ENCODE measurements at regions not wholly inside any gene's neighbourhood (a gene's known extent, or its start where the extent isn't known, plus 50 kb on each side); places are given as distances from the start of the nearest gene placed in this dataset.

DNA sequence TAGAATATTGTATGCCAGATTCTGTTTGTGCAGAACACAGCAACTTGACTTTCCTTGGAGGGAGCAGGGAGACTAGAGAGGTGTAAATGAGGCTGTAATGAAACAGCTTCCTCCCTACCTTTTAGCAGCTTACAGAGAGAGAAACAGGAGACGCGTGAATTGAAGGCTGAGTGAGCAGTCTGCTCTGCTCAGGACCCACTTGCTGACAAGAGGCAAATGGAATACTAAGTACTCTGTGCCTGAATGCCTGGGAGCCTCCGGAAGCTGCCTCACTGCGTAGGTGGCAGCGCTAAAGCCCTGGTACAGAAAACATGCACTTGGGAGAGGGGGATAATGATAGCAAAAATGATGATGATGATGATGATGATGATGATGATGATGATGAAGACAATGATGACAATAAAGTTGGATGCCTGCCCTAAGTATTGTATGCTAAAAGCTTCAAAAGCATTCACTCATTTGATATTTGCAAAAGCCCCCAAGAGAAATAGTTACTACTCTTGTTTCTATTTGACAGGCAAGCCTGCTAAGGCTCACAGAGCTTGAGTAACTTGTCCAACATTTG is 548.9 kb downstream of the NTRK3 start:
- Mint-ChIP-seq H3K27ac (no peak overlapping the region), H3K4me3 (no peak overlapping the region), H3K4me1 (peaks cover 8% of the 10 kb centered on the region), H3K9me3 (no peaks in the 10 kb centered on the region; the same call in 2 of the 3 replicates), H3K36me3 (ENCODE audit: low read depth) (no peaks in the 10 kb centered on the region), H3K27me3 (ENCODE audit: insufficient read depth, low read depth, poor library complexity) (peaks cover 5% of the 10 kb centered on the region)
- Histone ChIP-seq H4K20me1 (replicated peaks; ENCODE audit: insufficient read depth) (no peaks in the 10 kb centered on the region), H3K9me2 (ENCODE audit: insufficient read depth) (no peaks in the 10 kb centered on the region; the same call in 1 of the 2 replicates), H3K4me3 (no peak overlapping the region), H3K79me2 (replicated peaks; ENCODE audit: insufficient read depth) (no peaks in the 10 kb centered on the region), H2AFZ (no peak overlapping the region), H3F3A (replicated peaks; ENCODE audit: low read depth) (no peaks in the 10 kb centered on the region), H3K4me1 (ENCODE audit: insufficient read depth) (no peaks in the 10 kb centered on the region; the same call in none of the 2 replicates), H3K4me2 (no peak overlapping the region), H3K27ac (ENCODE audit: low read depth) (no peak overlapping the region), H3K36me3 (ENCODE audit: insufficient read depth) (no peaks in the 10 kb centered on the region), H3K27me3 (ENCODE audit: insufficient read depth) (no peaks in the 10 kb centered on the region)
- ATAC-seq (no peak), DNase-seq (ENCODE audit: low spot score) (no peak)
- no peak for TF ChIP-seq ETS1 (IDR thresholded peaks at IDR 0.05)
- no peak for TF ChIP-seq ZNF331 (CRISPR knock-in tag; IDR thresholded peaks at IDR 0.05; ENCODE audit: low read depth)
- TF ChIP-seq EZH2 (IDR thresholded peaks at IDR 0.05; ENCODE audit: low read depth, unreplicated experiment), result no peak
- TF ChIP-seq, protein P1, sequence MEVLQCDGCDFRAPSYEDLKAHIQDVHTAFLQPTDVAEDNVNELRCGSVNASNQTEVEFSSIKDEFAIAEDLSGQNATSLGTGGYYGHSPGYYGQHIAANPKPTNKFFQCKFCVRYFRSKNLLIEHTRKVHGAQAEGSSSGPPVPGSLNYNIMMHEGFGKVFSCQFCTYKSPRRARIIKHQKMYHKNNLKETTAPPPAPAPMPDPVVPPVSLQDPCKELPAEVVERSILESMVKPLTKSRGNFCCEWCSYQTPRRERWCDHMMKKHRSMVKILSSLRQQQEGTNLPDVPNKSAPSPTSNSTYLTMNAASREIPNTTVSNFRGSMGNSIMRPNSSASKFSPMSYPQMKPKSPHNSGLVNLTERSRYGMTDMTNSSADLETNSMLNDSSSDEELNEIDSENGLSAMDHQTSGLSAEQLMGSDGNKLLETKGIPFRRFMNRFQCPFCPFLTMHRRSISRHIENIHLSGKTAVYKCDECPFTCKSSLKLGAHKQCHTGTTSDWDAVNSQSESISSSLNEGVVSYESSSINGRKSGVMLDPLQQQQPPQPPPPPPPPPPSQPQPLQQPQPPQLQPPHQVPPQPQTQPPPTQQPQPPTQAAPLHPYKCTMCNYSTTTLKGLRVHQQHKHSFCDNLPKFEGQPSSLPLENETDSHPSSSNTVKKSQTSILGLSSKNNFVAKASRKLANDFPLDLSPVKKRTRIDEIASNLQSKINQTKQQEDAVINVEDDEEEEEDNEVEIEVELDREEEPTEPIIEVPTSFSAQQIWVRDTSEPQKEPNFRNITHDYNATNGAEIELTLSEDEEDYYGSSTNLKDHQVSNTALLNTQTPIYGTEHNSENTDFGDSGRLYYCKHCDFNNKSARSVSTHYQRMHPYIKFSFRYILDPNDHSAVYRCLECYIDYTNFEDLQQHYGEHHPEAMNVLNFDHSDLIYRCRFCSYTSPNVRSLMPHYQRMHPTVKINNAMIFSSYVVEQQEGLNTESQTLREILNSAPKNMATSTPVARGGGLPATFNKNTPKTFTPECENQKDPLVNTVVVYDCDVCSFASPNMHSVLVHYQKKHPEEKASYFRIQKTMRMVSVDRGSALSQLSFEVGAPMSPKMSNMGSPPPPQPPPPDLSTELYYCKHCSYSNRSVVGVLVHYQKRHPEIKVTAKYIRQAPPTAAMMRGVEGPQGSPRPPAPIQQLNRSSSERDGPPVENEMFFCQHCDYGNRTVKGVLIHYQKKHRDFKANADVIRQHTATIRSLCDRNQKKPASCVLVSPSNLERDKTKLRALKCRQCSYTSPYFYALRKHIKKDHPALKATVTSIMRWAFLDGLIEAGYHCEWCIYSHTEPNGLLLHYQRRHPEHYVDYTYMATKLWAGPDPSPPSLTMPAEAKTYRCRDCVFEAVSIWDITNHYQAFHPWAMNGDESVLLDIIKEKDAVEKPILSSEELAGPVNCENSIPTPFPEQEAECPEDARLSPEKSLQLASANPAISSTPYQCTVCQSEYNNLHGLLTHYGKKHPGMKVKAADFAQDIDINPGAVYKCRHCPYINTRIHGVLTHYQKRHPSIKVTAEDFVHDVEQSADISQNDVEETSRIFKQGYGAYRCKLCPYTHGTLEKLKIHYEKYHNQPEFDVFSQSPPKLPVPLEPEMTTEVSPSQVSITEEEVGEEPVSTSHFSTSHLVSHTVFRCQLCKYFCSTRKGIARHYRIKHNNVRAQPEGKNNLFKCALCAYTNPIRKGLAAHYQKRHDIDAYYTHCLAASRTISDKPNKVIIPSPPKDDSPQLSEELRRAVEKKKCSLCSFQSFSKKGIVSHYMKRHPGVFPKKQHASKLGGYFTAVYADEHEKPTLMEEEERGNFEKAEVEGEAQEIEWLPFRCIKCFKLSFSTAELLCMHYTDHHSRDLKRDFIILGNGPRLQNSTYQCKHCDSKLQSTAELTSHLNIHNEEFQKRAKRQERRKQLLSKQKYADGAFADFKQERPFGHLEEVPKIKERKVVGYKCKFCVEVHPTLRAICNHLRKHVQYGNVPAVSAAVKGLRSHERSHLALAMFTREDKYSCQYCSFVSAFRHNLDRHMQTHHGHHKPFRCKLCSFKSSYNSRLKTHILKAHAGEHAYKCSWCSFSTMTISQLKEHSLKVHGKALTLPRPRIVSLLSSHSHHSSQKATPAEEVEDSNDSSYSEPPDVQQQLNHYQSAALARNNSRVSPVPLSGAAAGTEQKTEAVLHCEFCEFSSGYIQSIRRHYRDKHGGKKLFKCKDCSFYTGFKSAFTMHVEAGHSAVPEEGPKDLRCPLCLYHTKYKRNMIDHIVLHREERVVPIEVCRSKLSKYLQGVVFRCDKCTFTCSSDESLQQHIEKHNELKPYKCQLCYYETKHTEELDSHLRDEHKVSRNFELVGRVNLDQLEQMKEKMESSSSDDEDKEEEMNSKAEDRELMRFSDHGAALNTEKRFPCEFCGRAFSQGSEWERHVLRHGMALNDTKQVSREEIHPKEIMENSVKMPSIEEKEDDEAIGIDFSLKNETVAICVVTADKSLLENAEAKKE (CRISPR knock-in tag; IDR thresholded peaks at IDR 0.05), result no peak
- no peak for TF ChIP-seq NANOG (IDR thresholded peaks at IDR 0.05; ENCODE audit: borderline replicate concordance)
- TF ChIP-seq ZNF114 (CRISPR knock-in tag; IDR thresholded peaks at IDR 0.05), result no peak
- TF ChIP-seq JUNB (IDR thresholded peaks at IDR 0.05; ENCODE audit: unreplicated experiment), result no peak
- no peak for TF ChIP-seq CREB1 (CRISPR knock-in tag; IDR thresholded peaks at IDR 0.05; ENCODE audit: low read depth)
- no peak for TF ChIP-seq STAT1 (IDR thresholded peaks at IDR 0.05; ENCODE audit: unreplicated experiment)
- TF ChIP-seq POLR2AphosphoS5 (IDR thresholded peaks at IDR 0.05; ENCODE audit: low read depth), result no peak
- TF ChIP-seq, protein P2, sequence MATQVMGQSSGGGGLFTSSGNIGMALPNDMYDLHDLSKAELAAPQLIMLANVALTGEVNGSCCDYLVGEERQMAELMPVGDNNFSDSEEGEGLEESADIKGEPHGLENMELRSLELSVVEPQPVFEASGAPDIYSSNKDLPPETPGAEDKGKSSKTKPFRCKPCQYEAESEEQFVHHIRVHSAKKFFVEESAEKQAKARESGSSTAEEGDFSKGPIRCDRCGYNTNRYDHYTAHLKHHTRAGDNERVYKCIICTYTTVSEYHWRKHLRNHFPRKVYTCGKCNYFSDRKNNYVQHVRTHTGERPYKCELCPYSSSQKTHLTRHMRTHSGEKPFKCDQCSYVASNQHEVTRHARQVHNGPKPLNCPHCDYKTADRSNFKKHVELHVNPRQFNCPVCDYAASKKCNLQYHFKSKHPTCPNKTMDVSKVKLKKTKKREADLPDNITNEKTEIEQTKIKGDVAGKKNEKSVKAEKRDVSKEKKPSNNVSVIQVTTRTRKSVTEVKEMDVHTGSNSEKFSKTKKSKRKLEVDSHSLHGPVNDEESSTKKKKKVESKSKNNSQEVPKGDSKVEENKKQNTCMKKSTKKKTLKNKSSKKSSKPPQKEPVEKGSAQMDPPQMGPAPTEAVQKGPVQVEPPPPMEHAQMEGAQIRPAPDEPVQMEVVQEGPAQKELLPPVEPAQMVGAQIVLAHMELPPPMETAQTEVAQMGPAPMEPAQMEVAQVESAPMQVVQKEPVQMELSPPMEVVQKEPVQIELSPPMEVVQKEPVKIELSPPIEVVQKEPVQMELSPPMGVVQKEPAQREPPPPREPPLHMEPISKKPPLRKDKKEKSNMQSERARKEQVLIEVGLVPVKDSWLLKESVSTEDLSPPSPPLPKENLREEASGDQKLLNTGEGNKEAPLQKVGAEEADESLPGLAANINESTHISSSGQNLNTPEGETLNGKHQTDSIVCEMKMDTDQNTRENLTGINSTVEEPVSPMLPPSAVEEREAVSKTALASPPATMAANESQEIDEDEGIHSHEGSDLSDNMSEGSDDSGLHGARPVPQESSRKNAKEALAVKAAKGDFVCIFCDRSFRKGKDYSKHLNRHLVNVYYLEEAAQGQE (IDR thresholded peaks at IDR 0.05; ENCODE audit: unreplicated experiment), result no peak
- no peak for TF ChIP-seq EZH2phosphoT487 (IDR thresholded peaks at IDR 0.05; ENCODE audit: unreplicated experiment)
- TF ChIP-seq CTCF (conservative IDR thresholded peaks at IDR 0.05; ENCODE audit: low read depth in 2 of 2), result no peak
